ENCODE measurements at regions not wholly inside any gene's neighbourhood (a gene's known extent, or its start where the extent isn't known, plus 50 kb on each side); places are given as distances from the start of the nearest gene placed in this dataset.

GRCh38 chr3:154734468-154734867 lies 304.5 kb upstream of the GPR149 start:
- no peak for TF ChIP-seq CTCF (IDR thresholded peaks at IDR 0.05; ENCODE audit: poor library complexity)
- no peak for TF ChIP-seq EZH2 (IDR thresholded peaks at IDR 0.05; ENCODE audit: borderline replicate concordance)
- TF ChIP-seq EZH2phosphoT487 (IDR thresholded peaks at IDR 0.05; ENCODE audit: low read depth, severe bottlenecking, unreplicated experiment): no peak

All from hepatocyte (in vitro differentiated cells).